DMS53 (cell line): ENCODE measurements at regions not wholly inside any gene's neighbourhood (a gene's known extent, or its start where the extent isn't known, plus 50 kb on each side); places are given as distances from the start of the nearest gene placed in this dataset.
A peak's percentile ranks its signal among the peaks of the same experiment; 100 is the strongest.

Experiments used
- DNase-seq: peaks from one replicate; lab custom pipeline; 2025; lab: John Stamatoyannopoulos, UW

DNA sequence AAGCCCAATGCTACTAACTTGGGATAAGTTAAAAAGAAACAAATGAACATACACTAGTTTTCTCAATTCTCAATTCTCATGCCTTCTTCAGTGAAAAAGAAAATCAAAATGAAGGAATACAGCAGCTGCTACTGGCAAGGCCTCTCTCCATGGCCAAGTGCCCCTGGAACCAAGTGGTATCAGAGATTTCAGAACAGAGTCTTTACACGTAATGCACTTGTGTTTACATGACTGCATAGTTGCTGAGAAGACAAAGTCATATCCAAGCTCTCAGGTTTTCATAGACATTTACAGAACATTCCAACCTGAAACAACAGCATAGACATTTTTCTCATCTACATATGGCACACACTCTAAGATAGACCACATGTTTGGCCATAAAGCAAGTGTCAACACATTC, 789.9 kb downstream of the CBLN2 start:
- DNase-seq = no peak

DNA sequence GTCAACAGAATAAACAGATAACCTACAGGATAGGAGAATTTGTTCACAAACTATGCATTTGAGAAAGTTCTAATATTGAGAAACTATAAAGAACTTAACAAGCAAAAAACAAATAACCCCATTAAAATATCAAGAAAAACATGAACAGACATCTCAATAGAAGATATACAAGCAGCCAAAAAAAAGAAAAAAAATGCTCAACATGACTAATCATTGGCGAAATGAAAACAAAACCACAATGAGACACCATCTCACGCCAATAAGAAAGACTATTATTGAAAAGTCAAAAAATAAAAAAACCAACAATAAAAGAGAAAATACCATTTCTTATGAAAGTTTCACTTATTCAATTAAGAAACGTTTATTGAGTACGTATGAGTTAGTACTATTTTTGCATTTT, 800.5 kb downstream of the CBLN2 start:
- DNase-seq = peak; percentile 17

GRCh38 chr18:71729611-71730010, 814.5 kb downstream of the CBLN2 start:
- no peak for DNase-seq

- DNase-seq = no peak
Measured at GRCh38 chr18:71727909-71728308, 816.2 kb downstream of the CBLN2 start.

- no peak for DNase-seq
Measured at GRCh38 chr18:71725256-71725655, 818.9 kb downstream of the CBLN2 start.

GRCh38 chr18:71707985-71708500, 836.1 kb downstream of the CBLN2 start:
- no peak for DNase-seq

- DNase-seq = no peak
Measured at GRCh38 chr18:71707400-71707799, 836.7 kb downstream of the CBLN2 start.

GRCh38 chr18:71689416-71690160, 854.6 kb downstream of the CBLN2 start:
- no peak for DNase-seq

- peak; percentile 92 for DNase-seq
Measured at GRCh38 chr18:71682591-71682990, 861.6 kb downstream of the CBLN2 start.

GRCh38 chr18:71678144-71678543, 866.0 kb downstream of the CBLN2 start:
- DNase-seq = peak; percentile 55

- DNase-seq = peak; percentile 26
Measured at GRCh38 chr18:71673954-71674353, 870.2 kb downstream of the CBLN2 start.

- DNase-seq = no peak
Measured at GRCh38 chr18:71673498-71673897, 870.6 kb downstream of the CBLN2 start.

- no peak for DNase-seq
Measured at GRCh38 chr18:71666481-71666880, 877.7 kb downstream of the CBLN2 start.

GRCh38 chr18:71665131-71665530, 879.0 kb downstream of the CBLN2 start:
- DNase-seq = no peak

DNA sequence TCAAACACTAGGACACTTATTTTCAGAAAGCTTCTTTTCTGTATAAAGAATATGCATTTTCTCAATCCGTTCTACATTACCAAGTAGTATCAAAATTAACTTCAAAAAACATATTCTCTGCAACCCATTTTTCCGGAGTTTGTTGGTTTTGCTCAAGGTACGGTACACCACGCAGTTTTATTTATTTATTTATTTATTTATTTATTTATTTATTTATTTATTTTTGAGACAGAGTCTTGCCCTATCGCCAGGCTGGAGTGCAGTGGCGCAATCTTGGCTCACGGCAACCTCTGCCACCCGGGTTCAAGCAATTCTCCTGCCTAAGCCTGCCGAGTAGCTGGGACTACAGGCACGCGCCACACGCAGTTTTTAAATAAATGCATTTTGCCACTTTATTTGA, 900.3 kb downstream of the CBLN2 start:
- no peak for DNase-seq

GRCh38 chr18:71630696-71631095, 913.4 kb downstream of the CBLN2 start:
- no peak for DNase-seq

DNA sequence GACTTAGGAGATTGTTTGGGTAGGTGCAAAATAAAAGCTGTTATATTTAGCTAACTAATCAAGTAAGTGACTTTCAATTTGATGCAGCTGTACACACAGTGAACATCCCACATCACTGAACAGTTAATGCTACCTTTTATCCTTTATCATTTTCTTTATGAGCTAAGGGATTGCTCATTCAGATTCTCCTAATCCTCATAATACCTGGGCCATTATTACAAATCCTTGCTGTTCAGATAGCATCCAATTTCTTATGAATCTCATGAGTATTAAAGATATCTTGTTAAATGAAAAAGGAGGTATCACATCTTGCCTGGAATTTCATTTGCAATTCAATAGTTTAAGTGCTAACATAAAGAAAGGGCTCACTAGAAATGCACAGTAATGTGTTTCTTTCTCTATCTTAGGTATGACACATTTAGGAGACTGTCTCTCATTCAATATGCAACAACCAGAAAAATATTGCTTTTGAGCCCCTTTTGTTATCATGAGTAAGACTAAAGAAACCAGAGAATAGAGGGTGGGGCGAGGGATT, 918.5 kb downstream of the CBLN2 start:
- no peak for DNase-seq

DNA sequence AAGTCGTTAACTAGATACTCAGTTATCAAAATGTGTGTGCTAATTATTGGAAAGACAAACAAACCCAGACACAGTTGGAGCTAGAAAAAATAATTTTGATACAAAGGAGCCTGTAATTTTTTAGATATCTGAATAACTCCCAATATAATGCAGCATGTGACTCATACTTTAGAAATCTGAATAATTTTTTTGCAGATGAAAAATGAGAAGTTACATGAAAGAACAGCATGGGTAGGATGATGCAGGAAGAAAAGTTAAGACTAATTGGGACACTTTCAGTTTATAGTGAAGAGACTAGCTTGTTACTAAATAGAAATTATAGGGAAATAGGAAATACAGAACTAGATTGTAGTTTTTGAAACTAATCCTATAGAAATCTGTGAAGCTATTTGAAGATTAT, 945.8 kb downstream of the CBLN2 start:
- DNase-seq = no peak

DNA sequence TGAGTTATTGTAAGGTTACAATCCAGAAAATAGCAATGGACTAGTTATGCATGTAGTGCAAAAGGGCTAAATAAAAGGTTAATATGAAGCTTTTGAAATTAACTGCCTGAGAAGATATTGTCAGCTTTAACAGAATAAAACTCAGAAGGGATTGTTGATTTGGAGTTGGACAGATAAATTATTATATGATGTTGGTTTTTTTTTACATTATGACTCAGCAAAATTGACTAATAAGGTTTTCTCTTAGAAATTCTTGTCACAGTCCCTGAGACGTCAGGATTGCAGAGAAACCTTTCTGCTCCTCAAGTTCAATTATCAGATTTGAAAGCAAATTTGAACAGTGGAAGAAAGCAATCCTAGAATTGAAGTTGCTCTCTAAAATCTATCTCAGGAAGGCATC, 946.9 kb downstream of the CBLN2 start:
- DNase-seq = no peak

DNA sequence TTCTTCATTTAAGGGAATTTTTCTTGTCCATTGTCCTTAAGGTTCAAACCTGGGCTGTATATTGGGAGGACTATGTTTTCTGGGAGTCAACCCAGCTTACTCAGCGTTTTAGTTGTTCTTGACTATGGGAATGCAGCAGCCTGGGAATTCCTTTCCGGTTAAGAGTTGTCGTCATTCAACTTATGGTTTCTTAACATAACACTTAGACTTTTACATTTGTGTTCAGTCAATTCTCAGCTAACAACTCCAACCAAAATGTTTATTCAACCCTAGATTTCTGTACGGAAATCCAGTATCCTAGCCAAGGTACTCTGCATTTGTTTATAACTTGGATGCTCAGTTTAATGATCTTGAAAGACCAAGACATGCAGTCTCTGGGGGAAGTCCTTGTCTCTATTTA, 960.9 kb downstream of the CBLN2 start:
- no peak for DNase-seq

- DNase-seq = no peak
Measured at GRCh38 chr18:71554686-71555085, 989.5 kb downstream of the CBLN2 start.

DNA sequence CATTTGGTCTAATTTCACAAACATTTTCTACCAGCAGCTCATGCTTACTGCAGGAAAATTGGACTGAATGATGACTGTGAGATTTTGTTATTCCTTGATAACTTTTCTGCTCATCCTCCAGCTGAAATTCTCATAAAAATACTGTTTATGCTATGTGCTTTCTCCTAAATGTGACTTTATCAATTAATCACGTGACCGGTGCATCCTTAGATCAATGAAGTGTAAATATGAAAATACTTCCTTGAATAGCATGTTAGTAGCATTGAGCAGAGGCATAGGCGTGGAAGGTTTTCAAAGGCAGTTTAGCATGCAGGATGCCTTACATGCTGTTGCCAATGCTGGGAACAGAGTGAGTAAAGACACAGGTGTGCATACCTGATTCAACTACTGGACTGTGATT, 1002.5 kb downstream of the CBLN2 start:
- DNase-seq = no peak

DNA sequence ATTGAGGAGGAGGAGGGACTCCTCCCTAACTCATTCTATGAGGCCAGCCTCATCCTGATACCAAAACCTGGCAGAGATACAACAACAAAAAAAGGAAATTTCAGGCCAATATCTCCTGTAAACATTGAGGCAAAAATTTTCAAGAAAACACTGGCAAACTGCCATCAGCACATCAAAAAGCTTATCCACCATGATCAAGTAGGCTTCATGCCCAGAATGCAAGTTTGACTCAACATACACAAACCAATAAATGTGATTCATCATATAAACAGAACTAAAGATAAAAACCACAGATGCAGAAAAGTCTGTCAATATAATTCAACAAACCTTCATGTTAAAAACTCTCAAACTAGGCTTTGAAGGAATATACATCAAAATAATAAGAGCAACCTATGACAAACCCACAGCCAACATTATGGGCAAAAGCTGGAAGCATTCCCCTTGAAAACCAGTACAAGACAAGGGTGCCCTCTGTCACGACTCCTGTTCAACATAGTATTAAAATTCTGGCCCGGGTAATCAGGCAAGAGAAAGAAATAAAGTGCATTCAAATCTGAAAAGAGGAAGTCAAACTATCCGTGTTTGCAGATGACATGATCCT, 1014.3 kb downstream of the CBLN2 start:
- peak; percentile 59 for DNase-seq
